HEK293T (cell line): ENCODE measurements at regions not wholly inside any gene's neighbourhood (a gene's known extent, or its start where the extent isn't known, plus 50 kb on each side); places are given as distances from the start of the nearest gene placed in this dataset.

Source experiments
- ARNT ChIP-seq: fragments of 450-650 bp; IDR thresholded peaks from 2 replicates; pipeline ENCODE4 v1.6.1; 2017; ENCODE audit warnings: mild to moderate bottlenecking
- CTBP1 ChIP-seq: fragments of 450-650 bp; IDR thresholded peaks from 2 replicates; pipeline ENCODE4 v1.6.1; 2016; ENCODE audit warnings: borderline replicate concordance
- ZNF384 ChIP-seq: fragments of 450-650 bp; IDR thresholded peaks from 2 replicates; pipeline ENCODE4 v1.6.1; 2016

GRCh38 chr2:212906620-212907019 is 244.8 kb downstream of the IKZF2 start:
- no peak for TF ChIP-seq ZNF384
- no peak for TF ChIP-seq CTBP1
- no peak for TF ChIP-seq ARNT
